A172 (cell line): ENCODE measurements at regions not wholly inside any gene's neighbourhood (a gene's known extent, or its start where the extent isn't known, plus 50 kb on each side); places are given as distances from the start of the nearest gene placed in this dataset.
A peak's percentile ranks its signal among the peaks of the same experiment; 100 is the strongest.

ENCODE experiments used
- DNase-seq: peaks from one replicate; pipeline ENCODE4 v3.0.0-alpha.2; 2015; ENCODE audit warnings: low spot score

DNA sequence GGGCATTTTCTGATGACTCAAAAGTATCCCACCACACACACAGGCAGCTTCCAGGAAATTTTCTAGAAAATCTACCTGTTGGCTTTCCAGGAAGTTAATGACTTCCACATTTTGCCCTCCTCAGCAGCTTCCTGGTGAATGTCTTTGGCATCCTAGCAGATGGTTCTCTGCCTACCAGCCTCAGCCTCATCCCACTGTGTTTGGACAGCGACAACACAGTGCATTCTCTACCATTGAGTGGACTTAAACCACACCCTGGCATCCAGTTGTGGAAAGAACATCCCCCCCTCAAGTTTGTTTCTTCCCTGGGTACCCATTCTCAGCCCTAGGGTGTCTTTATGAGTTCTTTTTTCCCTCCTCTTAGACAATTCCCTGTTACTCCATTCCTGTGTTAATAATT is 50.8 kb upstream of the GADL1 start:
- DNase-seq = no peak

- no peak for DNase-seq
These were observed 54.0 kb upstream of the GADL1 start for GRCh38 chr3:30948426-30948825.

- no peak for DNase-seq
These were observed 57.4 kb upstream of the GADL1 start for GRCh38 chr3:30951826-30952225.

GRCh38 chr3:30952786-30953185 is 58.3 kb upstream of the GADL1 start:
- DNase-seq = no peak

DNA sequence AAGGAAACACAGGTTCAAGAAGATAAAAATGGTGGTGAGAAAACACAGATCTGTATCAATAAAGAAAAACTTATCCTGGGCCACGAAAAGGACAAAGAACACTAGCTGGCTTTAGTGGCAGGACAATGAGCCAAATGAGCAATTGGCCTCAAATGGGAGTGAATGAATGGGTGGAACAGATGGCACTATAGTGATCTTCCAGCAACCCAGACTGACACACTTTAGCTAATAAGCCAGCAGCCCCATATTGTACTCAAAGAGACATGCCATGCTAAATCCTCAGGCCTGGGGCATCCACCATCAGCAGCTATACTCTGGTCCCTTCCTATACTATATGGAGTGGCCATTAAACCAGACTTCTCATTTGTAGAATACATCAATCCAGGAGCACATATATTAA is 60.0 kb upstream of the GADL1 start:
- DNase-seq = no peak

GRCh38 chr3:30962084-30962483 is 67.6 kb upstream of the GADL1 start:
- DNase-seq = no peak

DNA sequence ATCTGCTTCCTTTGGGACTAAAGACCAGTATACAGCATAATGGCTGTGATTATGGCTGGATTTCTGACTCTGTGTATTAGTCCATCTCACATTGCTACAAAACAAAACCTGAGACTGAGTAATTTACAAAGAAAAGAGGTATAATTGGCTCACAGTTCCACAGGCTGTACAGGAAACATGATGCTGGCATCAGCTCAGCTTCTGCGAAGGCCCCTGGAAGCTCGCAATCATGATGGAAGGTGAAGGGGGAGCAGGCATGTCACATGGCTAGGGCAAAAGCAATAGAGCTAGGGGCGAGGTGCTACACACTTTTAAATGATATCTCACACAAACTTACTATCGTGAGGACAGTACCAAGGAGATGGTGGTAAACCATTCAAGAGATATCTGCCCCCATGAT is 68.0 kb upstream of the GADL1 start:
- no peak for DNase-seq

DNA sequence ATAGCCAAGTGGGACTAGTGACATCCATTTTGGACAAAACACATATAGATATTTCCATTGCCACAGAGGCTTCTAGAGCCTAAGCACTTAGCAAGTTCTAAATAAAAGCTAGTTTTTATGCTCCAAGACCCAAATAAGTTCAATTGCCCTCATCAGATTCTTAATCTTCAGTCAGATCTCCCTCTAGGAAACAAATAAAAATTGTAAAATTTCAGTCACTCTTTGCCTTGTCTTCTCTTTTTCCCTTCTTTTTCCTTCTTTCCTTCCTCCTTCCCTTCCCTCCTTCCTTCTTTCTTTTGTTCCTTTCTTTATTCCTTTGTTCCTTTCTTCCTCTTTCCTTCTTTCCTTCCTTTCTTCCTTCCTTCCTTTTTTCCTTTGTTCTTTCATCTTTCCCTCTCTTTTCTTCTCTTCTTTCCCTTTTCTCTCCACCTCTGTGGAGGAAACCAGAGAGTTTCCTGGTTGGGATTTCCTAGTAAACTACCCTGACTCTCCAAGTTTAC is 68.8 kb upstream of the GADL1 start:
- no peak for DNase-seq

GRCh38 chr3:30964612-30965011 is 70.2 kb upstream of the GADL1 start:
- DNase-seq = no peak

GRCh38 chr3:30966896-30967295 is 72.4 kb upstream of the GADL1 start:
- no peak for DNase-seq

- DNase-seq = peak; percentile 19
These were observed 75.7 kb upstream of the GADL1 start for GRCh38 chr3:30970183-30970582.

DNA sequence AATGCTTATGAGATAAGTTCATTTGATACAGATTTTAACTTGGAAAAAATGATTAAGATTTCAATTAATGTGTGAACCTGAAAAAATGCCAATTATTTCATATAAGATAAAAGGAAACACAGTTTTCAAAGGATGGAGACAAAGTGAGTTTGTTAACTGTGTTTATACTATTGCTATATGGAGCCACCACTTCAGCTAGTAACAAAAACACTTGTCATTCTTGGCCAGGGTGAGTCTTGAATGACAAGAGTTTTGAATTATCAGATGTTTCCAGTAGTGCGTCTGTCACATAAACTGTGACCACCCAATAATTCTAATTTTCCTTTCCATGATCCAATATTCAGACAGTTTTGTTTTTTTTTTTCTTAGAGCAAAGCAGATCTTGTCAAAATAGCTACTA is 78.0 kb upstream of the GADL1 start:
- DNase-seq = no peak

- DNase-seq = no peak
These were observed 79.6 kb upstream of the GADL1 start for GRCh38 chr3:30974071-30974470.

- DNase-seq = no peak
These were observed 83.1 kb upstream of the GADL1 start for GRCh38 chr3:30977592-30977991.

DNA sequence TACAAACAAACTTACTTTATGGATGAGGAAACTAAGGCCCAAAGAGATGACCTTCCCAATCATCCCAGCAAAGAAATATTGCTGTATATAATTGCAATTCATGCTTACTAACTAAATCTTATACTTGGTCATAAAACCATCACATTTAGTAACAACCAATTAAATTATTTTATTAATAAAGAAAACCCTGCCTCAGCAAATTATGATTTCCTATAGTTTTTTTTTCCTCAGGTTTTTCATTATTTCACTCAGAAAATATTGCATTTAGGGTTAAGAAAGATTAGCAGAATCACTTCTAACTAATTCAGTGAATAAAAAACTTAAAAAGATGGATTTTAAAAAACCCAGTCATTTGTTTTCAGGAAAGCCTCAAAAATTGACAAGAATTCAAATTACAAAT is 86.5 kb upstream of the GADL1 start:
- no peak for DNase-seq

DNA sequence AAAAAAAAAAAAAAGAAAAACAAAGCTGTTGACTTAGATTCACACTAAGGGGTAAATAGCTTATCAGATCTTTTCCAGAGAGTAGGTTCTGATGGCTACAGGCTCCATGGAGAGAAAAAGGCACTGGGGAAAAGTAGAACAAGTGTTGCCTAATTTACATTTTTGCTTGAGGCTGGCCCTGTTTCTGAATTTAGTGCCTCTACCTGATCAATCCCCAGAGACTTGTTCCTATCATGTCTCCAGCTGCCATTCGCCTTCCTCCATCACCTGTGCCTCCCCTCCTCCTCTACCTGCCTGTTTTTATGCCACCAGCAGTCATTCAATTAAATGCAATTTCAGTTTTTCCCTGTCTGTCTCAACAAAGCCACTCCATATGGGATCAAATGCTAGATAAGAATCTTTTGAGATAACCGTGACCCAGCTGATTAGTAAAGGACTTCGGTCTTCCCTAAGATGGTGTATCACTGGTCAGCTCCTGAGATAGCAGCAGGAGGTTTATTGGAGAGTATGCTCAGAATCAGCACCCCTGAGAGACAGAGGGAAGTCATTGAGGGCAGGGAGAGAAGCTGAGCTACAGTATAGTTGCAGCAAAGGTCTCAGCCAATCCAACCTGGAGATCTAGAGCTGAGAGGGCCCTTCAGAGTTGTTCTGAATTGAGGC is 88.1 kb upstream of the GADL1 start:
- no peak for DNase-seq

DNA sequence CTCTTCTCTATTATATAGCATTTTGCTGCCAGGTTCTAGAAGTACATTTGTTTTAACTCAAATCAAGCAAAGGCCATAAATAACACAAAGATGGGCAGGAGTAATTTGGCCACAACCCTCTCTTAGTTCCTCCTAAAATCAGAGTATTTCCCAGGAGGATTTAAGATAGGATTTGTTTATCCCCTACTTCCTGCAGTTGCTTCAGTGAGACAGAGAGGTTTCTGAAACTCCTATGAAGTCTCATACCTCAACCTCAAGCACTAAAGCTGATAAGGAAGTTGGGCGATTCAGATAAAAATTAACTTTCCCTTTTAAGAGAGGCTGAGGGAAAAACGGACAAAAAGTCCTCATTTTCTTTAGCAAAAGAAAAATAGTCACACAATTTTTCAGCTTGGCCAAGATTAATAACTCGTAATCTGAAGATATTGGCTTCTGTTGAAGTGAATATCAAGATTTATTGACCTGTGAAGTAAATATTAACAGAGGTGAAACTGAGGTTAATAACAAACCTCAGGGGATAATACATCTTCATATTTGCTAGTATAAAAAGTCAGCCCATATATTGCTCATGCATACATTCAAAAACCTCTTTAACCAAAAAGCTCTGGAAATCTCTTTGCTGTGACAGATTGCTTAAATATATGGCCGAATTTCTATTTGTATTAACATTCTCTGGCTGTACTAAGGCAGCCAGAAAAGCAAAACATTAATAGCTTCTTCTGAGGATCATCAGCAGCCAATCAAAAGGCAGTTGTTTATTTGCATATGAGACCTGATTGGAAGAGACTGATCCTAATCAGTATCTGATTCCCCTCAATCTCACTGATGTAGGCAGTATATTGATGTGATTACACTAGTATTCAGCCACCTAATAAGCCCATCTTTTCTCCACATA is 90.6 kb upstream of the GADL1 start:
- no peak for DNase-seq

DNA sequence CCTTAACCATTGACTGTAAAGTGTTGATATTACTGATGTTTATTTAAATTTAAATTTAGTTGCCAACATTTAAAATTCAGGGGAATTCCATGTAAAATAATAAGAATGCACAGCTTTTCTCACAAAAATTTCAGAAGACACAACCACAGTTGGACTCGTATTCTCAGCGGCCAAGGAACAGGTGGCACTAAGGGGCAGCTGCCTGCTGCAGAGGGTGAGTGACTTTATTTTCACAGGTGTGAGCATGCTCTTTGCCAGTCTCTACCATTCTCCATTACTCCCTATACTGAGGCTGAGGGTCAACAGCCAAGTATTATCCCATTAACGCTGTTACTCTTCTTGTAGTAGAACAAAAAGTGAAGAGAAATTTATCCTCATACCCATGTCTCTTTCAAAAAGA is 92.1 kb upstream of the GADL1 start:
- DNase-seq = no peak

- no peak for DNase-seq
These were observed 94.3 kb upstream of the GADL1 start for GRCh38 chr3:30988769-30989168.

DNA sequence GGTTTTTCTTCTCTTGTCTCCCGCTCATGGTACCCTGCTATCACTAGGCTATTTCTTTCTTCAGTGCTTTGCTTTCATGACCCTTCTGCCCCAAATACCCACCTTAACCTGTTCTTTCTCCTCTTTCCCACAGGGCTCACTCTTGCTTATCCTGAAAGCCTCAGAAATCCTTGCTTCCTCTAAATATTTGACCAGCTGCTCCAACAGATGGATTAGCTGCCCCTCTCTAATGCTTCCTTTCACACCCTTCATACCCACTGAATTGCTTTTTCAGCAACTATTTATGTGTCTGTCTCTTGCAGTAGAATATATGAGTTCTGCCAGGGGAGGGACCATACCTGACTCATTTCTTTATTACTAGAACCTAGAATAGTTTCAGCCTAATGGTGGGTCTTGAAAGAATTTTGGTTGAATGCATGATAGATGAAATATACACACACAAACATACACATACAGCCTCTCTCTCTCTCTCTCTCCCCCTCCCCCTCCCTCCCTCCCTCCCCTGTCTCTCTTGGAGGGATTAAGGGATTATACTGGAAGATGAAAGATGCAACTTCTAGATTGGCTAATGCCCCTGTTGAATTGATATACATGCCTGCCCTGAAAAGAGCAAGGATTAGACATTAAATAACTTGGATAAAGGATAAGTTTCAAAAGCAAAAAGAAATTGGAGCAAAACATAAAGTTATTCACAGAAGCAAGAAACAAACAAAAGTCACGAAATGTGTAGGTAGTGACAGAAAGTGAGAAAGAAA is 95.0 kb upstream of the GADL1 start:
- no peak for DNase-seq

DNA sequence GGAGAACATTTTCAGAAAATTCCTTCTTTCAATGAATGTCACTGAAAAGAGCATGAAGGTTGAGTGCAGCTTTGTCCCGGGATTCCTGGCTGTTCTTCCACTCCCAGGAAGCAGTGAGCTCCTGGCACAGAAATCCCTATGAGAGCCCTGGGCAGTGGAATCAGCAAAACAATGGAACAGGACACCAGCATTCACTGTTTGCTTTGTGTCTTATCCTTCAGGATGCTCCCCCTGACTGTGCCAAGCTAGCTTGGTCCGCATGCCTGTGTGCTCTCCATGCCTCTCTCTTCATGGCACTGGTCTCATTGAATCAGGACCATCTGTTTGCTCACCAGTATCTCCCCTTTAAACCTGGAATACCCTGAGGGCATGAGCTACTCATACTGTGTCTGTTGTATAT is 102.0 kb upstream of the GADL1 start:
- DNase-seq = no peak

DNA sequence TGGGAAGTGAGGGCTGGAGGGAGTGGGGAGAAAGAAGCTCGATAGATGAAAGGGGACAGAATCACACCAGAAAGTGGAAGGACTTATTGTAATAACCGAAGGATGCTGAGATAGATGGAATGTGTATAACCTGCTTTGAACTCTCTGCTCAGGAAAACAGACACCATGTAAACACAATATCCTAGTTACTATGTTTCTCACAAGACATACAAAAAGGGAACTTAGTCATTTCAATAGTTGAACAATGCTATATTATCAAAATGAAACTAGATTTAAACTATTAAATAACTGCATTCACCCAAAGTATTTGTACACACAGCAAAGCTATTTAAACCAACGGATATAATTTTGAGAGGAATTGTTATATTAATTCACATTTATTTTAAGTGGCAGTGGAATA is 108.3 kb upstream of the GADL1 start:
- DNase-seq = no peak
